Activated T-helper 9 cell treated with anti-CD3 and anti-CD28 coated beads, Interleukin-2, amount 50 U/mL, for 16 hours (primary cell): ENCODE measurements at regions not wholly inside any gene's neighbourhood (a gene's known extent, or its start where the extent isn't known, plus 50 kb on each side); places are given as distances from the start of the nearest gene placed in this dataset.
"Not testable (repeated sequence)": the region's sequence is repeated elsewhere in the genome, so short reads cannot be mapped to it uniquely, and the experiment has no call there.

Experiments
- DNase-seq: peaks from one replicate; pipeline ENCODE4 v3.0.0-alpha.2; 2020; ENCODE audit warnings: low read depth

DNA sequence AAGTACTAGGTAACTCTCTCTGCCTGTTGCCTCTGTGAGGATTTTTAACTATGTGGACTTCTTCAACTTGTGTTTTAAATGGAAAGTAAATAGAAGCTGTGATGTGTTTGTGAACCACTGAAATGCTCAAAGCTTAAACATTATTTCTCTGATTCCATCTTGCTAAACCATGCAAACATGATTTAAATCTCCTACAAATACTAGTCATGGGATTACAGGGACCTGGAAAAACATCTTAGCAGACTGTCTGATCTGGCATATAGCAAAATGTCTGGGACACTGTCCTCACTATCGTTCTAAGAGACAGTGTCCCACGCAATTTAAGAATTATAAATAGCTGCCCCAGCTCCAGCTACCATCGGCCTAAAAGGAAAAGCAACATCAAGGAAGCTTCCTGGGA lies 914.5 kb upstream of the FAT3 start:
- DNase-seq, result no peak

DNA sequence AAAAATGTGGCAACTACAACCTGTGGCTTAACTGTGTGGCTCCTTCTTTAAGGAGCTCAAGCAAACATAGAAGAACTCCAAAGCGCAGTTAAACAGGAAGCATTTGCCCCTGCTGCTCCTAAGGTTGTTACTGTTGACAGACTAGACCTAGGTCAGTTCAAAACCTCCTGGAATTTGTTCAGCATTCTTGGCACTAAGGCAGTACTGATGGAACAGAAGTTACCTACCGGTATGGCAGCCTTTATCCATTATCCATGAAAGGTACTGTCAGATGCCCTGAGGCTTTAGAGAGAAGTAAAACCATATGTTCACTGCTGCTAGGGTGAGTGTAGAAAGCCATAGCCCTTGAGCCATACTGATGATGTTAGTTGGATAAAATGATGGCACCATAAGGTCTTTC lies 916.5 kb upstream of the FAT3 start:
- no peak for DNase-seq

DNA sequence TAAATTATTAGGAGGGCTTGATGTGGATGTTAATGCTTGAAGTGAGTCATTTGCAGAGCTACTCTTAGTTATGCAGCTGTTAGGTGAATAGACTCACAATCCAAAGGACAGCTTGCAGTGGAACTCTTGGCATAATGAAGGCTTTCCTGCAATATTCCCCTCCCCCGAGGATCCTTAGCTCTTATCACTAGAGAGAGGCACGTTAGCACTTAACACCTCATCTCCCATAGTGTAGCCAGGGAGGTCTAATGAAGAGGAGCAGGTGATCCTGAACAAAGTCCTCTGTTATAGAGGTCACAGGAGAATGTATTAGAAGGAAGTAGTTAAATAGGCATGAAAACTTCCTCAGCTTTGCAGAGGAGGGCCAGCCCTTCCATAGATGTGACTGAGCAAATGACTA lies 919.2 kb upstream of the FAT3 start:
- DNase-seq, result no peak

DNA sequence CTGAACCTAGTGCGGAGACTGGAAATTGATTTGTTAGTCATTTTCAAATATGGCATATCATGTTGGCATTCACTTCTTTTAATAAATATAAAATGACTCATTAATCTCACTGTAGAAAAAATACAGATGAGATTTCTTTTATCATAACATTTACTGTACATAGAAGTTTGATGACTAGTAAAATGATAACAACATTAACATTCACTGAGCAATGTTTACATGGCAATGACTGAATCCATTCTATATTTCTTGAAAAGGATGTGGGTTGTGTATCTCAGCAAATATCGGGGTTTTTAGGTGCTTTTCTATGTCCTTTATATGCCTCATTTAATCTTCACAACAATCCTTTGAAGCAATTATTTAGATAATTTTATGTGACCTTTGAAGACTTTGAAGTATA lies 920.9 kb upstream of the FAT3 start:
- no peak for DNase-seq

DNA sequence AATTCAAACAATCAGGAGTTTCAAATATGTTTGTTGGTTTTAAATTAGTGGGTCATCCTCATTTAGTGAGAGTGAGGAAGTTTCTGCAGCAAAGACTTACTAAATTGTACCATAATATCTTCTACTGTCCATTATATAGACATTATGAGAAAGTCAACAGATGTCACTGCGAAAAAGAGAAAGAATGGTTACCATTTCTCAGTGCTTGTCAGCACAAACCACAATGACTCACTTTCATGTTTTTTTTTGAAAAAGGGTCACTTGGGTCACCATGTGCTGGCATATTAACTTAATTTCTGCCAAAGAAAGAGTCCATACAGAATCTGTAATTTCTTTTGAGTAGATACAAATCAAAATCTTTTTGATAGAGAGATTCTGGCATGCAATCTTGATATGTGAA lies 924.6 kb upstream of the FAT3 start:
- DNase-seq, result no peak

DNA sequence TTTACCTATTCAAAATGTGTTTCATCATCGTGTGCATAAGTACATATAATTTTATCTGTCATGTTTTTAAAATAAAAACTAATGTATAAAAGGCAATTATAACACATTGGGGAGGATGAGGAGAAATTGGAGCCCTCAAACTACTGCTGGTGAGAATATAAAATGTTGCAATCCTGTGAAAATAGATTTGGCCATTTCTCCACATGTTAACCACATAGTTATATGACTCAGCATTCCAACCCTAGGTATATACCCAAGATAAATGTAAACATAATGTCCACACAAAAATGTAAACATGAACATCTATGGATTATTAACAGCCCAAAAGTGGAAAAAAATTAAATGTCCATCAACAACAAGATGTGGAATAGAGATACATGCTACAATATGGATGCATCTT lies 928.0 kb upstream of the FAT3 start:
- no peak for DNase-seq

DNA sequence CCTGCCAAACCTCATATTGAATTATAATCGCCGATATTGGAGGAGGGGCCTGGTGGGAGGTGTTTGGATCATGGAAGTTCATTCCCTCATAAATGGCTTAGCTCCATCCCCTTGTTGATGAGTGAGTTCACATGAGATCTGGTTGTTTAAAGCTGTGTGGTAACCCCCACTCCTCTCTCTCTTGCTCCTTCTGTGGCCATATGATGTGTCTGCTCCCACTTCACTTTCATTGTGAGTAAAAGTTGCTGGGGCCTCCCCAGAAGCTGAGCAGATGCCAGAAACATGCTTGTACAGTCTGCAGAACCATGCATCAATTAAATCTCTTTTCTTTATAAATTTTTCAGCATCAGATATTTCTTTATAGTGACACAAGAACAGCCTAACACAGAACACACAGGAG lies 929.0 kb upstream of the FAT3 start:
- no peak for DNase-seq

DNA sequence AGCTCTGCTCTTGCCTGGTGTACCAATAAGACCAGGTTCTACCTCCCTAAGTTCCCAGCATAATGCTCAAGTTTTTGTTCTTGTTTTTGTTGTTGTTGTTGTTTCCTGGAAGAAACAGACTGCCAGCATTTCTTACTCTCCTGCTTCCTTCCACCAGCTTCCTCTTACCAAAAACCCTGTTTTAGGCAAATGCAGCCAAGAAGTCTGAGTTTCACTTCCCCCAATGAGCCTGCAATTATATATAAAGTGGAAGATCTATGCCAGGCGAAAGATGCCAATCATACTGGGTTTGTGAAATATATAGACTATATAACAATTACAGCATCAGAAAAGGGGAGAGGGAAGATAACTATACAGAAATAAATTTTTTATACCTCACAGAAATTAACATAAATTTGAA lies 931.5 kb upstream of the FAT3 start:
- no peak for DNase-seq

DNA sequence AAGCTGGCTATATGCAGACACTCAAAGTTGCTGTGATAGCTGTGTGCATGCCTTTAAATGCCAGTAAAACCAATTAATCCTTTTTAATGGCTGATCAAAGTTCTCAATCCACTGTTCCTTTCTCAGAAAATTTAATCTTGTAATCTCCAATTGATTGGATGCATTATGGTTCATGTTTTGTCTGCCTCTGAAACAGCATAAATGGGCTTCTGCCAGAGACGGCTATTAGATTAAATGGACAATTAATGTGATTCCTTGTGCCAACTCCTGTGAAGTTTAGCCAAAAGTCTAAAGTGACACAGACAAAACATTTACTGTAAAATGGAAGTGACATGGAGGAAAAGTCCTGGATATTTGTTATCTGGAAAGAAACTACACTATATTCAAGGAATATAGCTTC lies 952.5 kb upstream of the FAT3 start:
- DNase-seq, result no peak

DNA sequence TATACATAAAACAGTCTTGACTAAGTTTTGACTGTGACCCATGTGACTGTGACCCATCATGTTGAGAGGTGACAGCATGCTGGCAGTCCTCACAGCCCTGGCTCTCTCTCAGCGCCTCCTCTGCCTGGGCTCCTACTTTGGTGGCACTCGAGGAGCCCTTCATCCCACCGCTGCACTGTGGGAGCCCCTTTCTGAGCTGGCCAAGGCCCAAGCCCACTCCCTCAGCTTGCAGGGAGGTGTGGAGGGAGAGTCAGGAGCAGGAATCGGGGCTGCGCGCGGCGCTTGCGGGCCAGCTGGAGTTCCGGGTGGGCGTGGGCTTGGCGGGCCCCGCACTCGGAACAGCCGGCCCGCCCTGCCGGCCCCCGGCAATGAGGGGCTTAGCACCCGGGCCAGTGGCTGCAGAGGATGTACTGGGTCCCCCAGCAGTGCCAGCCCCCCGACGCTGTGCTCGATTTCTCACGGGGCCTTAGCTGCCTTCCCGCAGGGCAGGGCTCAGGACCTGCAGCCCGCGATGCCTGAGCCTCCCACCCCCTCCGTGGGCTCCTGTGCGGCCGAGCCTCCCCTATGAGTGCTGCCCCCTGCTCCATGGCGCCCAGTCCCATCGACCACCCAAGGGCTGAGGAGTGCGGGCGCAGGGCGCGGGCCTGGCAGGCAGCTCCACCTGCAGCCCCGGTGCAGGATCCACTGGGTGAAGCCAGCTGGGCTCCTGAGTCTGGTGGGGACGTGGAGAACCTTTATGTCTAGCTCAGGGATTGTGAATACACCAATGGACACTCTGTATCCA lies 955.9 kb upstream of the FAT3 start:
- DNase-seq, result not testable (repeated sequence)

DNA sequence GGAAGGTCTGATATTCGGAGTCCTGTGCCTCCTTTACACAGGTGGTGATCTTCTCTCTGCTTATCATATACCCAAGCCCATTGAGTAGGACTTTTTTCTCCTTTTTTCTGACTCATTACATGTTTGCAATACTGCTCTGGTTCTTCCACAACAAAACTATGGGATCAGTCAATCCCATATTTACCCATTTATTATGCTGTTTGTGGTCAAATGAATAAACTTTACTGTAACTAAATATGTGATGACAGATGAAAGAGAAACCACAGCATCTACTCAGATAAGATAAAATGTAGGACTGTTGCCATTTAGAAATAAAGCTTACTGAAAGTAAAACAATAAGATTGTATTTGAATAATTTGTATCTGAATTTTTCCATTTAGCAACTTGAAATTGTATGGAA lies 958.7 kb upstream of the FAT3 start:
- DNase-seq, result no peak

DNA sequence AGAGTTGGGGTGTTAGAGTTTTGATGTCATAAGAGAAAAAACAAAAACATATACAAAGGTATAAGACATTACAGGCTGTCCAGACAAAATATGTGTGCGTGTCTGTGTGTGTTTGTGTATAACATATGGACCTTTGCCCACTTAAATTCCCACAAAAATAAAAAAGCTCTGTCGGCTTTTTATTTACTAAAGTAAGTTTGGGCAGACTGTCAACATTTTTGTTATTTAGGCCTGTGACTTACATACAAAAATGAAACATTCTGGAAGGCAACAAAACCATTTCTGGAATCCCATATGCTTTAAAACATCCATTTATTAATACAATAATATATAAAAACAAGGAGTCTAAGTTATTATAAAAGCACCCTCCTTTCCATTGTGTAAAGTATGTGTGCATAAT lies 960.1 kb upstream of the FAT3 start:
- DNase-seq, result no peak

DNA sequence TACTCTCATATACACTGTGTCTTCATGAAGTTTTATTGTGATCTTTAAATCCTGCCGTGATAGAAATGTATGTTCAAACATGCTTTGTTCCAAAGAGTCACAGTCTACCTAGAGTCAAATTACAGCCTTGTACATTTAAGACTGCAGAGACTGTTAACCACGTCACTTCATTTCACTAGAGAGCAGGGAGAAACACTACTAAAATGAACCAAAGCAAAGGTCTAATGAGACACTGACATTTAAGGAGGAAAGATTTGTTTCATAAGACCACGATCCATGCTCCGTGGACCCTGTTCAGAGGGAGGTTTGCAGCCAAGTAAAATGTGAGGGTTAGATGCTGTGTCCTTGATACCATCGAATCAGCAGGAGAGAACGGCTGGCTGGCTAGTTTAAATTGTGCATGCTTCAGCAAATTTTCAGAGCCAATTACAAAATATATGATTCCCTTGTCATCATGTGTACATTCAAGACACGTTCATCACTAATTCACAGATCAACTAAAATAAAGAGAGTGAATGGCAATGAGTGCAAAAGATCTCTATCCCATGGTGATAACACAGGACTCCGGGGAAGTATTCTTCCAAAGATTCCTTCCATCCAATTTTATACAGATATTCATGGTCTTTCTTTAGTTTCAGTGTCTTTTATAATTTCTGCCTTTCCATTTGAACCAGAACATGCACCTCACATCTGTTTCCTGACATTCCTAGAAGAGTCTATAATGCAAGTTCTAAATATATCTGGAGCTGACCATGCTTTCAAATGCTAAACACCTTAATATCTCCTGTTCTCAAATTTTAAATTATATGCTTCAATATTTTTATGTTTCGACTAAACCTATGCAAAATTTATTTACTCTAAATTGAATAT lies 960.9 kb upstream of the FAT3 start:
- DNase-seq, result no peak

DNA sequence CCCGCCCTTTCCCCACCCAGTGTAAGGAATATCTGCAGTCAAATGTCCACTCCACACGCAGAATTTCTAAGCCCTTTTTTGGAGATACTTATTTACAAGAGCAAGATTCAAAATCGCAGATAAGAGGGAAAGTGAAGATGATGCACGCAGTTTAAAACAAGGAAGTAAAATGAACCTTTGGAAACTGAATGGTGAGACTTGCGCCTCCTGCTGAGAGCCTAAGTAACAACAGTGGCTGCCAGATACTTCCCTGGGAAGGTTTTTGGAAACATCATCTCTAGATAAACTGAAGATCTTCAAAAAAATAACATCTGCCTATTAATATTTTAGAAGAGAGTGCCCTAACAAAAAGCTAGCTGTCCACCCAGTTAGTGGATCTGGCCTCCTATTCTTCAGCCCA lies 963.1 kb upstream of the FAT3 start:
- no peak for DNase-seq

DNA sequence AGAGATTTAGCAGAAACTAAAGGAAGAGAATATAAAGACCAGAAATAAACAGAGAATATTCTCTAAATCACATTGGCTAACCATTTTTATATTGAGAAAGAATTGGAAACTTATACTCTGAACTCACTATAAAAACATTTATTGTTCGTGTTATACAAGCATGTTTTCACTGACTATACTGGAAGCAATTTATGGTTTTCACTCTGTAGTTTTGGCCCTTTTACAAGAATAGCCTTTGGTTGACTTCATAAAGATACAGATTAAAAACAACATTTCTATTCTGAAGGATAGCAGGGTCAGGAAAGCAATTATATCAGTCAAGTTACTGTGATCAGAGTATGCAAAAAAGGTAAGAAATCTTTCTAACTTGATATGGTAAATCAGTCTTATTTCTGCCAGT lies 965.7 kb upstream of the FAT3 start:
- DNase-seq, result no peak

DNA sequence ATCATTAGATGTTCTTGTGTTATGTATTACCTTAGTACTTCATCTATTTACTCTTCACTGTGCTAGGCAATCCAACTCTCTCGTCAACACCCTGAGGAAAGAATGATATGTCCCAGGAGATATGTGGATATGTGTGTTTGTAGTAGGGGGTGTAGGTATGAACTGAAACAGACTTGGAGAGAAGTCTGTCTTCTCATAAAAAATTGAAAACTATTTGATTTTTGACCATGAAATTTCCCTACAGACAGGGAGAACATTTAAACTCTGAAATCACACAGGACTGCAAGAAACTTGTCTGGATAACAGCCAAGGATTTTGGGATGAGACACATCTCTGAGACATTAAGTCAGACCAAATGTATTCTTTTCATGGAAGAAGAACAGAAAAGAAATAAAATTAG lies 967.0 kb upstream of the FAT3 start:
- DNase-seq, result no peak

DNA sequence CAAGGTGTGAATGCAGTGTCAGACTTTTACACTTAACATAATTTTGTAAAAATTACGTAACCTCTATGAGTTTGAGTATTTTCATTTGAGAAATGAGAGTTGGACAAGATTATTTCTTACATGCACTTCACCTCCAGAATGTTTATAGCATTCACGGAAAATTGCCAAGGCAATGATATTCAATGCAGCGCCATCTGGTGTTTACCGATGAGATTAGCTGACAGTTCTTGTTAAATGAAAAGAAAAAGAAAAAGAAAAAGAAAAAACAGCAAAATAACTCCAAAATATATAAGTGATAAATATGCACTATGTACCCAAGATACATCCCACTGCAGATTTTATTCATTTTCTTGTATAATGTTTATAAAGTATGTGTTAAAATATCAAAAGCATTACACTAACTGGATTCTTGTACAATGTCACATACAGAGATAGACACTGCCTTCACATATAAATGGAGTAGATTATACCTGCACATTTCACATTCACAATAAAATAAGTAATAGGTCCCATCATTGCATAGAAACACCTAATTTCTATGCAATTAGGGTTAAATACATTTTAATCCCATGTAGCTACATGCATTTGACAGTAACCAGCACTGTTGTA lies 976.3 kb upstream of the FAT3 start:
- no peak for DNase-seq

DNA sequence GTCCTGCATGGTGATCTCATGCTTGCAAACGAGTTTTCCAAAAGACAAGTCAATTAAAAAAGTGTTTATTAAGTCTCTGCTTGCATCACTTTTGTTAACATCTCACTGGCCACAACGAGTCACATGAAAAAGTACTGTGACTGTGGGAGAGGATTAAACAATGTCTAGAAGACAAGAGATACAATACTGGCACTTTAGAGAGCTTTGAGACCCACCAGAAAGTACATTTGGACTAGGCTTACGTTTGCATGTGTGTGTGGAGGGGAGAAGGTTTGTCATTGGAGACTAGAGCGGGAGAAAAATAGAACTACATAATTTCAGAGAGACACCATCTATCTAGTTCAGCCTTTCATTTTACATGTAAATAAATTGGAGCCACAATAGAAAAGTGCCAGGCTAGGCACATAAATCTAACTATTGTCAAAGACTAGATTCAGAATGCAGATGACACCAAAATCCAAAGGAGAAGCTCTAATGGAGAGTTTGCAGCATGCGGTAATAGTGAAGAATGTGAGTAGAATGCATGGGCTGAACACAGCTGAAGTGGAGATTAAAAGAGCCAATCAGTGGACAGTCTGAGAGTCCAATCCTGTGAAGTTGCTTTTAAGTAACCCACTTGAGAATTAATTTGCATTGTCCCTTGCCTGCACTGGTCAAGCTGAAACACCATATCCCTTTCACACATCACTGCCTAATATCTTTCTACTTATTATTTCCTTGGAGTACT lies 977.4 kb upstream of the FAT3 start:
- DNase-seq, result no peak

DNA sequence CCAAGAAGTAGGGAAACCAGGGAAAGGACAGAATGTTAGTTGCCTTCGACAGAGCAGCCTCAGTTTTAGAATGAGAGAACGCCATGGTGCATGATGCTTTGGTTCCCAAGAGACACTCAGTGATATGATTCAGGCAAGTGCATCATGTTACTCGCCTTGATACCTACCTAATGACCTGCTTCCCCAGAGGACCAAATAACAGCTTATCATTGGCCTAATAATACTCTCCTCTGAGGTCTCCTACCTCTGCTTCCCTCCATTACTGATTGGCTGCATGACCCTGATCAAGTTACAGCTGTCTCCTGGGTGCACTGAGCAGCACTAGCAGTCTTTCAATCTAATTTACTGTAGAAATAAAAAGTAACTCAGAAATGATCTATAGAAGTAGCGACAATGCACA lies 979.7 kb upstream of the FAT3 start:
- no peak for DNase-seq

DNA sequence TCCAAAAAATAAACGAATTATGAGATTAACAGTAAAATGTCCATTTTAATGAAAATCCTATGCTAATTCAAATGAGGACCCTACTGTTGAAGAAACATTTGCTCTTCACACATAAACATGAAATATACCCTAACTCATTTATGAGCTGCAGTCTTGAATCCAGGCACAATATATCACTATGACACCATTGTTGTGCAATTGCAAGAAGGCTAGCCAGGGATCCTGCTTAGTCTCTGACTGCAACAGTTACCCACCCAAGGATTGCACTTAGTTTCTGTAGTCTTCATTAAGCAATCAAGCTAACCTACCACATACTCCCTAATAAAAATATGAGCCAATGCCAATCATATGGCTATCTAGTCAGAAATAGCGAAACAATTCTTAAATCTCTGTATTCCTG lies 981.0 kb upstream of the FAT3 start:
- DNase-seq, result no peak

DNA sequence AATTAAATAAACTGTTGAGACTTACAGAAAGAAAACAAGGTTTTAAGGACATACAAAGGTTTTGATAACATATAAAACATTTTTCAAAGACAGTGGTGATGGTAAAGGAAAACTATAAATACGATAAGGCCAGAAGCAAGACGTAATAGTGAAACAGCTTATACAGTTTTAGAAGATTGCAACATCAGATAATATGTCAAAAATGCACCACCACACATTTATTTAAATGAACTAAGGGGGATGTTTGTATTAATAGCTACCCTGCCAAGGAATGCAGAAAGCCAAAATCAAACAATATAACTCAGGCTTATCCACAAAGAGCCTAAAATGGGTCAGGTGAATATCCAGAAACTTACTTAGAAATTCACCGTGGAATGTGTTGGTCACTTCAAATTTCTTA lies 981.6 kb upstream of the FAT3 start:
- DNase-seq, result no peak

DNA sequence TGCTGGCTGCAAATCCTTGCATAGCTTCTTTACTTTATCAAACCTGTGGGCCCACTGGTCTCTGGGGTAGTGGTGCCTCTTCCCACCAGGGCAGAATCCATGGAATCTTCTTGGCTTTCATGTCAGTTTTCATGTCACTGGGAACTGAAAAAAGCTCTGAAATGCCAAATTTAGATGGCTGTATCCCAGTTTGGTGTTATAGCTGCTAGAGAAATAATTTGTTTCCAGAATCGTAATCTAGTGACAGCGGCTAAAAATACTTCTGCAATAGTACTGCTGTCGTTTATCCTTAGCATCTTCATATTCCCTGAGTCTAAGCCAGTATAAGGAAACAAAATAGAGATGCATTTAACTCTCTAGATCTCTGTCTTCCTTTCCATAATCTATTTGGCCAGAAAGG lies 983.4 kb upstream of the FAT3 start:
- no peak for DNase-seq

DNA sequence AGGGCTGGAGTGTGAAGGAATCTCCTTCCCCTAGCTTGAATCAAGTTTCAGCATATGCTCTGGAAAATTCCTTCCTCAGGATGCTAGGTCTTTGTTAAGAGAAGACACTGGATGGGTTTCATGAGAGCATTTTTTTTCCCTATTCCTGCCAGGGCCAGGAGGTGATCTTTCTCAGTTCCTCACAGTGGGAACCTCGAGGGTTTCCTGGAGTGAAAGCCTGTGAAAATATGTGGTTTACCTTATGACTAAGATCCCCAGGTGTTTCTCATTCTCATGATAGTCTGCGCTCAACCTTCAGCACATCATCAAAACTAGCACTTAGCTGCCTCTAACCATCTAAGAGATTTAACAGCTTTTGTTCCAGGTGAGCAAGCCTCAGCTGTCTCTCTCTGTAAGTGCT lies 985.3 kb upstream of the FAT3 start:
- no peak for DNase-seq
